ENCODE measurements at regions not wholly inside any gene's neighbourhood (a gene's known extent, or its start where the extent isn't known, plus 50 kb on each side); places are given as distances from the start of the nearest gene placed in this dataset.
"Not testable (repeated sequence)": the region's sequence is repeated elsewhere in the genome, so short reads cannot be mapped to it uniquely, and the experiment has no call there.

DNA sequence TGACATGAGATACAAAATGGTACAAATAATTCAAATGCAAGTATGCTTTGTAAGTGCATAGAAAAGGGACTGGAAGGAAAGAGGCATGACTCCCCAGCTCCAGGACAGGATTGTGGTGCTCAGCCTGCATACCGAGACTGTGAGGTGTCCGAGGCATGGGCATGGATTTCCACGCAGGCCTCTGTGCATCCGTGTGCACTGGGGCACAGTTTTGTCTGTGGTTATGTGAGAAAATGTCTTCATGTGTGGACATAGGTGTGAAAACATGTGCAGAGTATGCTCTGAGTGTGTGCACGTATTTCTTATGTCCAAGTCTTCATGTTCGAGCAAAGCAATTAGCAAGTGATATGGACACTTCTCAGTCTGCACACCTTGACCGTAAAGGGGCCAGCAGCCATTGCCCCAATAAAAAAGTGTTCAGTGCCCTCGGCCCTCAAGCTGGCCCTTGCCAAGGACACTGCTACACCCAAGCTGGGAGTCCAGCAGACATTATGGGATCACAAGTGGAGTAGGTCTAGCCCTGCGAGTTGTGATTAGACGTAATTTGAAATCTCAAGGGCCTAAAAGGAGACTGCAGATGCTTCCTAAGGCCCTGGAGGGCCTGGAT is 120.7 kb downstream of the CYP26B1 start:
- TF ChIP-seq, protein P1, sequence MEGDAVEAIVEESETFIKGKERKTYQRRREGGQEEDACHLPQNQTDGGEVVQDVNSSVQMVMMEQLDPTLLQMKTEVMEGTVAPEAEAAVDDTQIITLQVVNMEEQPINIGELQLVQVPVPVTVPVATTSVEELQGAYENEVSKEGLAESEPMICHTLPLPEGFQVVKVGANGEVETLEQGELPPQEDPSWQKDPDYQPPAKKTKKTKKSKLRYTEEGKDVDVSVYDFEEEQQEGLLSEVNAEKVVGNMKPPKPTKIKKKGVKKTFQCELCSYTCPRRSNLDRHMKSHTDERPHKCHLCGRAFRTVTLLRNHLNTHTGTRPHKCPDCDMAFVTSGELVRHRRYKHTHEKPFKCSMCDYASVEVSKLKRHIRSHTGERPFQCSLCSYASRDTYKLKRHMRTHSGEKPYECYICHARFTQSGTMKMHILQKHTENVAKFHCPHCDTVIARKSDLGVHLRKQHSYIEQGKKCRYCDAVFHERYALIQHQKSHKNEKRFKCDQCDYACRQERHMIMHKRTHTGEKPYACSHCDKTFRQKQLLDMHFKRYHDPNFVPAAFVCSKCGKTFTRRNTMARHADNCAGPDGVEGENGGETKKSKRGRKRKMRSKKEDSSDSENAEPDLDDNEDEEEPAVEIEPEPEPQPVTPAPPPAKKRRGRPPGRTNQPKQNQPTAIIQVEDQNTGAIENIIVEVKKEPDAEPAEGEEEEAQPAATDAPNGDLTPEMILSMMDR (IDR thresholded peaks at IDR 0.05; ENCODE audit: low read depth, low read length, missing control alignments): no peak
- no peak for DNase-seq (ENCODE audit: low read depth)
- no peak overlapping the region for H3K4me3 ChIP-seq (ENCODE audit: low read depth, low read length)
- in situ Hi-C loops (cut with HindIII; ENCODE audit: low sequenced_read_pairs): no loop called here

DNA sequence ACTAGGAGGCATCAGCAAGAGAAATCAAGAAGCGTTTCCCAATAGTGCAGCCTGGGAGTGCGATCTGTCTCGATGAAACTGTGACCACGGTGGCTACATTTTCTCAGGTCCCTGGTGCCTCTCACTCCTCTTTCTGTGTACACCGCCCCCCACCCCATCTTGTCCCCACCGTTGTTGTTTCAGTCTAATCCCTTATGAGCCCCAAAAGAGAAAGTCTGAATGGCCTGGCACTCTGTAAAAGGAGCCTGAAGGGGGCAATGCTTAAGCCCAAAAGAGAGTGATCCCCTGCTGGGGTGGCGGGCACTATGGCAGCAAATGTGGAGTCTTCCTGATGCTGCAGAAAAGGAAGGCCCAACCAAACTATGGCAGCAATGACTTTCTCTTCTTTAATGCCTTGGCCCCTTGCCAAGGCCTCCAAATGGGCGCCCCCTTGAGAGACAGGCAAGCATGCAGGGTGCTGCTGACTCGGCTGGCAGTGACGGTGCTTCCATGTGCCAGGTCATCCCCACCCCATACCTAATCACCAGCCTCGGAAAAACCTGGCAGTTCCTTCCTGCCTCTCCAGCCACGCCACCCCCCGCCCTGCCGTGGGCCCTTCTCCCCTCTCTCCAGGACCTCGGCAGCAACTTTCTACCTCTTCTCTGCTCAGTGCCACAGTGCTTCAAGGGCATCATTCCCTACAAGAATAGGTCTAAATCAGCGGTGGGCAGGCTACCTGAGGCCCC is 123.0 kb downstream of the CYP26B1 start:
- no peak overlapping the region for H3K4me3 ChIP-seq (ENCODE audit: low read depth, low read length)
- DNase-seq (ENCODE audit: low read depth): no peak
- TF ChIP-seq, protein P1 (IDR thresholded peaks at IDR 0.05; ENCODE audit: low read depth, low read length, missing control alignments): no peak
- in situ Hi-C loops (cut with HindIII; ENCODE audit: low sequenced_read_pairs): no loop called here

DNA sequence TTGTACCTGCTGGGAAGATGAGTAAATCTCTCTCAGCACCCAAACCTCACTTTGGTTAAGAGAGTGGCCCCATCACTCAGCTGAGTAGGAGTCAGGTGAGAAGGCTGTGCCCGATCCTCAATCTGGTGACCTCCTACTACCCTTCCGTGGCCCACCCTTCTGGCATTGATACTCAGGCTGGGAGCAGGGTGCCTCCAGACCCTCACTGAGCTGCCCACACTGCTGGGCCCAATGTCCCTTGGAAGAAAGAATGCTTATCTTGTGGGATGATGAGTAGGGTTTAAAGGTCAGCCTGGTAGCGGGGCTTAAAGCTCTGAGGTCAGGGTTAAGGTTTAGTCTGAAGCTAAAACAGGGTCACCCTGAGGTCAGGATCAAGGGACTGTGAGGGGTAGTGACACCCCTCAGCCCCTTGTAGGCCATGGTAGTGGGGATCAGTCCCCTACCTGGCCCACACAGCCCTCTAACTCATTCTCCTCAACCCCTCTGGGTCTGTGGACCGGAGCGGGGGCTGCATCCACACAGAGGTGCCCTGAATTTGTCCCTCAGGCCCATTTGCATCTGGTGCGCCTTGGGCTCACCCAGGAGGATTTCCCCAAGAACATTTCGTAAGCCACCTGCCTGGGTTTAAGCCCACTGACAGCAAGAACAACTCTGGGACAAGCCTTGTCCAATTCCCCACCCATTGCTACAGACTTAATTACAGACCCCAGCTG is 123.8 kb downstream of the CYP26B1 start:
- H3K4me3 ChIP-seq (ENCODE audit: low read depth, low read length): no peak overlapping the region
- TF ChIP-seq, protein P1 (IDR thresholded peaks at IDR 0.05; ENCODE audit: low read depth, low read length, missing control alignments): no peak
- in situ Hi-C loops (cut with HindIII; ENCODE audit: low sequenced_read_pairs): no loop called here
- no peak for DNase-seq (ENCODE audit: low read depth)

DNA sequence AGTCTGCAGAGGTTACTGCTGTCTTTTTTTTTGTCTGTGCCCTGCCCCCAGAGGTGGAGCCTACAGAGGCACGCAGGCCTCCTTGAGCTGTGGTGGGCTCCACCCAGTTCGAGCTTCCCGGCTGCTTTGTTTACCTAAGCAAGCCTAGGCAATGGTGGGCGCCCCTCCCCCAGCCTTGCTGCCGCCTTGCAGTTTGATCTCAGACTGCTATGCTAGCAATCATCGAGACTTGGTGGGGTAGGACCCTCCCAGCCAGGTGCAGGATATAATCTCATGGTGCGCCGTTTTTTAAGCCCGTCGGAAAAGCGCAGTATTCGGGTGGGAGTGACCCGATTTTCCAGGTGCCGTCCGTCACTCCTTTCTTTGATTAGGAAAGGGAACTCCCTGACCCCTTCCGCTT is 126.3 kb downstream of the CYP26B1 start:
- in situ Hi-C loops (cut with HindIII; ENCODE audit: low sequenced_read_pairs); H3K4me3 ChIP-seq (ENCODE audit: low read depth, low read length); DNase-seq (ENCODE audit: low read depth): not testable (repeated sequence)

DNA sequence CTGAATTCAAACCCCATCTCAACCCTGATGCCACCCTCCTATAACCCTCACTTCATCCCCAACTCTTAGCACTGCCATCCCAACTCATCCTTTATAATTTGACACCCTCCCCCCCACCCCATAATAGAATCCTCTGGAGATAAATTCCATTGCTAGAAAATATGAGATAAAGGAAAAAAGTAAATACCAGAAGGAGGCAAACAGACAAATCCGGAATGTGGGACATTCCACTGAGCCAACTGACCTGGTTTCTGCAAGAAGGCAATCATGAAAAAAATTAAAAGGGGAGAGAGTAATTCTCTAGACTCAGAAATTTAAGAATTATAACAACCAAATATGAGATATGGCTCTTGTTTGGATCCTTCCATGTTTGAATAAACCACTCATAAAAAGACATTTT is 132.4 kb downstream of the CYP26B1 start:
- in situ Hi-C loops (cut with HindIII; ENCODE audit: low sequenced_read_pairs): no loop called here
- TF ChIP-seq, protein P1 (IDR thresholded peaks at IDR 0.05; ENCODE audit: low read depth, low read length, missing control alignments): no peak
- H3K4me3 ChIP-seq (ENCODE audit: low read depth, low read length): no peak overlapping the region
- no peak for DNase-seq (ENCODE audit: low read depth)

DNA sequence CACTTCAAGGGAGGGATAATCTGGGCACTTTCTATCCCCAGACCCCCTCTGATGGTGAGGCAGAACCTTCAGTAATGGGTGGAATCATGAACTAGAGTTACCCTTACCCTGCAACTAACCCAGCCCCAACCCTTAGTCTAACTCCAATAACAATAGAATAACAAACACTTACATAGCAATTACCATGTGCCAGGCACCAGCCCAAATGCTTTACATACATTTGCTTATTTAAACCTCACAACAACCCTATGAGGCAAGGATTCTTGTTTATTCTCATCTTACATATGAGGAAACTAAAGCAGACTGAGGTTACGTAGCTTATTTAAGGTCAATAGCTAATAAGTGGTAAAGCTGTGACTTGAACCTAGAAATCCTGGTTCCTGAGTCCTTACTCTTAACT is 132.8 kb downstream of the CYP26B1 start:
- DNase-seq (ENCODE audit: low read depth): no peak
- H3K4me3 ChIP-seq (ENCODE audit: low read depth, low read length): no peak overlapping the region
- in situ Hi-C loops (cut with HindIII; ENCODE audit: low sequenced_read_pairs): no loop called here
- TF ChIP-seq, protein P1 (IDR thresholded peaks at IDR 0.05; ENCODE audit: low read depth, low read length, missing control alignments): no peak

DNA sequence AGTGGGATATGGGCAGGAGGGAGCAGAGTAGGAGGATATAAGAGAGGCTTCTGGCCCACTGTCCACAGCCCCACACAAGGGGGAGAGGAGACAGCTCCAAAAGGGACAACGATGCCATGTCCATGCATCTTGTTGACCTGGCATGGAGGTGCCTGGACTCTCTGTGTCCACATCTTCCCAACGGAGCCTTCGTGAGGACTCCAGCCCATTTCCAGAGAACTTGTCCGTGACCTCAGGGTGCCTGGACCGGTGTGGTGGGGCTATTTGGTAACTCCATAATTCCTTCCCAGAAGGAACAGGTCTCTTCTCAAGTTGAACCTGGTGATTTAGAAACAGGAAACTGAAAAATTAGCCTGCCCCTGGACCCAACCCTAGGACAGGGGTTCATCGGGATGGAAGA is 133.9 kb downstream of the CYP26B1 start:
- no peak for DNase-seq (ENCODE audit: low read depth)
- TF ChIP-seq, protein P1 (IDR thresholded peaks at IDR 0.05; ENCODE audit: low read depth, low read length, missing control alignments): no peak
- H3K4me3 ChIP-seq (ENCODE audit: low read depth, low read length): no peak overlapping the region
- in situ Hi-C loops (cut with HindIII; ENCODE audit: low sequenced_read_pairs): no loop called here
